IMR-90 (cell line): ENCODE measurements at regions not wholly inside any gene's neighbourhood (a gene's known extent, or its start where the extent isn't known, plus 50 kb on each side); places are given as distances from the start of the nearest gene placed in this dataset.

Experiments
- ATAC-seq: fragments of 200-7000 bp; cut with Tn5 transposase; 2 replicates; pipeline ENCODE4 v1.9.1; 2020; ENCODE audit warnings: low read depth, mild to moderate bottlenecking, moderate library complexity
- BruUV-seq: library from RNA; stranded (reverse); fragments of 400-500 nt; replicated peaks from 2 replicates; lab custom pipeline; 2021; lab: Mats Ljungman, UMichigan
- CTCF ChIA-PET: fragments of 300-600 bp; formaldehyde crosslinking; extraction: SDS; loops from one replicate; lab custom pipeline; 2021; ENCODE audit warnings: antibody characterized with exemption; lab: Yijun Ruan, JAX
- POLR2A ChIA-PET: fragments of 300-600 bp; sonication (Branson Sonifier 250); formaldehyde crosslinking; loops from one replicate; lab custom pipeline; 2022; ENCODE audit warnings: antibody characterized with exemption; ENCODE audit not compliant: unreplicated experiment; lab: Charles Lee
- DNase-seq: peaks from one replicate; pipeline ENCODE4 v3.0.0; 2013
- H2AFZ ChIP-seq: replicated peaks from 2 replicates; pipeline ENCODE3; 2013; ENCODE audit warnings: low read length, mild to moderate bottlenecking; ENCODE audit not compliant: poor library complexity
- H2AK5ac ChIP-seq: 2 replicates; pipeline ENCODE4 v1.6.1; 2013; ENCODE audit warnings: low read depth, low read length, inconsistent platforms
- H2AK9ac ChIP-seq: replicated peaks from 2 replicates; pipeline ENCODE3; 2013; ENCODE audit warnings: mild to moderate bottlenecking, low read depth, low read length, moderate library complexity; ENCODE audit not compliant: poor library complexity
- H2BK120ac ChIP-seq: 2 replicates; pipeline ENCODE4 v1.6.1; 2013; ENCODE audit warnings: low read depth, low read length, inconsistent platforms
- H2BK15ac ChIP-seq: 3 replicates; pipeline ENCODE4 v1.6.1; 2013; ENCODE audit warnings: low read depth, low read length, inconsistent platforms
- H2BK20ac ChIP-seq: 2 replicates; pipeline ENCODE4 v1.6.1; 2013; ENCODE audit warnings: low read depth, mild to moderate bottlenecking, inconsistent platforms, low read length, moderate library complexity
- H2BK5ac ChIP-seq: 2 replicates; pipeline ENCODE4 v1.6.1; 2013; ENCODE audit warnings: mild to moderate bottlenecking, low read depth, low read length, inconsistent platforms; ENCODE audit not compliant: poor library complexity, severe bottlenecking
- H3K14ac ChIP-seq: replicated peaks from 2 replicates; pipeline ENCODE4 v1.6.1; 2013; ENCODE audit warnings: low read depth, low read length, inconsistent platforms
- H3K18ac ChIP-seq: 2 replicates; pipeline ENCODE4 v1.6.1; 2013; ENCODE audit warnings: low read depth, low read length, control low read depth
- H3K23ac ChIP-seq: 2 replicates; pipeline ENCODE4 v1.6.1; 2013; ENCODE audit warnings: low read depth, low read length, inconsistent platforms
- H3K27ac ChIP-seq: 2 replicates; pipeline ENCODE4 v1.5.1; 2013; ENCODE audit warnings: mild to moderate bottlenecking, control low read depth, low read length; ENCODE audit not compliant: insufficient read depth
- H3K27me3 ChIP-seq: 2 replicates; pipeline ENCODE4 v1.6.1; 2013; ENCODE audit warnings: low read length; ENCODE audit not compliant: control insufficient read depth, insufficient read depth
- H3K36me3 ChIP-seq: 2 replicates; pipeline ENCODE4 v1.6.1; 2013; ENCODE audit warnings: low read length, mixed read lengths; ENCODE audit not compliant: control insufficient read depth, insufficient read depth
- H3K4ac ChIP-seq: 2 replicates; pipeline ENCODE4 v1.6.1; 2013; ENCODE audit warnings: low read depth, low read length, inconsistent platforms
- H3K4me1 ChIP-seq: 2 replicates; pipeline ENCODE4 v1.6.1; 2013; ENCODE audit warnings: low read length, mixed read lengths; ENCODE audit not compliant: control insufficient read depth, insufficient read depth
- H3K4me2 ChIP-seq: 2 replicates; pipeline ENCODE4 v1.6.1; 2013; ENCODE audit warnings: low read depth, mild to moderate bottlenecking, control low read depth, low read length, moderate library complexity
- H3K4me3 ChIP-seq: 2 replicates; pipeline ENCODE4 v1.5.1; 2013; ENCODE audit warnings: low read depth, mild to moderate bottlenecking, control low read depth, low read length, moderate library complexity; ENCODE audit not compliant: insufficient read depth
- H3K56ac ChIP-seq: 2 replicates; pipeline ENCODE4 v1.6.1; 2013; ENCODE audit warnings: low read length, inconsistent platforms; ENCODE audit not compliant: insufficient read depth; ENCODE audit errors: extremely low read depth
- H3K79me1 ChIP-seq, 2 experiments: 2 replicates each; pipeline ENCODE4 v1.6.1; 2013; ENCODE audit warnings: low read length in 2 of 2, inconsistent platforms in 1 of 2, low read depth in 1 of 2
- H3K9ac ChIP-seq: 2 replicates; pipeline ENCODE4 v1.6.1; 2013; ENCODE audit warnings: low read depth, low read length, control low read depth
- H3K9me1 ChIP-seq: 2 replicates; pipeline ENCODE4 v1.6.1; 2013; ENCODE audit warnings: low read length, inconsistent platforms; ENCODE audit not compliant: insufficient read depth
- H3K9me3 ChIP-seq: 2 replicates; pipeline ENCODE4 v1.6.1; 2013; ENCODE audit warnings: low read length; ENCODE audit not compliant: control insufficient read depth, insufficient read depth
- H4K20me1 ChIP-seq: 2 replicates; pipeline ENCODE4 v1.6.1; 2013; ENCODE audit warnings: low read length, inconsistent platforms; ENCODE audit not compliant: insufficient read depth
- H4K5ac ChIP-seq: 2 replicates; pipeline ENCODE4 v1.6.1; 2013; ENCODE audit warnings: mild to moderate bottlenecking, low read depth, low read length, control low read depth
- H4K8ac ChIP-seq, 2 experiments: 2 replicates each; pipeline ENCODE4 v1.6.1; 2013; ENCODE audit warnings: low read depth in 2 of 2, low read length in 2 of 2, control low read depth in 1 of 2, inconsistent platforms in 1 of 2
- H4K91ac ChIP-seq: 2 replicates; pipeline ENCODE4 v1.6.1; 2013; ENCODE audit warnings: low read depth, low read length, inconsistent platforms; ENCODE audit not compliant: insufficient read depth
- BHLHE40 ChIP-seq: fragments of 150-350 bp; IDR thresholded peaks from 2 replicates; pipeline ENCODE4 v1.6.1; 2016; ENCODE audit warnings: mild to moderate bottlenecking, low read depth, low read length
- CEBPB ChIP-seq: IDR thresholded peaks from 2 replicates; pipeline ENCODE4 v1.6.1; 2012; ENCODE audit warnings: low read depth, low read length, improper control_type of control experiment
- CHD1 ChIP-seq: IDR thresholded peaks from 2 replicates; pipeline ENCODE4 v1.6.1; 2012; ENCODE audit warnings: low read depth, low read length, improper control_type of control experiment
- ELK1 ChIP-seq: fragments of 150-350 bp; IDR thresholded peaks from 2 replicates; pipeline ENCODE4 v1.6.1; 2016; ENCODE audit warnings: low read depth, mild to moderate bottlenecking, low read length, moderate library complexity, borderline replicate concordance
- FOS ChIP-seq: fragments of 150-350 bp; IDR thresholded peaks from 2 replicates; pipeline ENCODE4 v1.6.1; 2016; ENCODE audit warnings: low read depth, low read length
- MAZ ChIP-seq: IDR thresholded peaks from 2 replicates; pipeline ENCODE4 v1.6.1; 2012; ENCODE audit warnings: low read depth, mild to moderate bottlenecking, low read length, improper control_type of control experiment, moderate library complexity, borderline replicate concordance
- MXI1 ChIP-seq: IDR thresholded peaks from 2 replicates; pipeline ENCODE4 v1.6.1; 2012; ENCODE audit warnings: low read depth, mild to moderate bottlenecking, low read length, moderate library complexity, borderline replicate concordance
- NFE2L2 ChIP-seq: fragments of 150-350 bp; IDR thresholded peaks from 2 replicates; pipeline ENCODE4 v1.6.1; 2016; ENCODE audit warnings: low read depth, mild to moderate bottlenecking, low read length
- POLR2A ChIP-seq: IDR thresholded peaks from 2 replicates; pipeline ENCODE4 v1.6.1; 2012; ENCODE audit warnings: mild to moderate bottlenecking, low read depth, low read length
- RCOR1 ChIP-seq: IDR thresholded peaks from 2 replicates; pipeline ENCODE4 v1.6.1; 2012; ENCODE audit warnings: mild to moderate bottlenecking, low read length, improper control_type of control experiment; ENCODE audit not compliant: insufficient replicate concordance
- WGBS, 2 experiments: methylation state at CpG; one replicate each; pipeline versions ENCODE4 v1.1.5 to v1.1.7; 2013; ENCODE audit warnings: missing lambda C conversion rate in 2 of 2; ENCODE audit not compliant: insufficient read length in 1 of 2; ENCODE audit errors: extremely low coverage in 2 of 2; 5-methylcytosine and 5-hydroxymethylcytosine counted together
- dilution Hi-C: fragments of 300-500 bp; cut with HindIII; formaldehyde crosslinking; loops from one replicate; pipeline ENCODE4 v1.14.3; 2018; ENCODE audit warnings: low sequenced_read_pairs; ENCODE audit not compliant: unreplicated experiment
- in situ Hi-C: fragments of 300-500 bp; cut with MboI; formaldehyde crosslinking; loops from 3 replicates; pipeline ENCODE4 v1.14.3; 2019; ENCODE audit warnings: low sequenced_read_pairs, inconsistent platforms, mixed read lengths
- intact Hi-C: fragments of 100-400 bp; cut with micrococcal nuclease; formaldehyde crosslinking; loops from 2 replicates; pipeline ENCODE4 v1.10.0; 2022

GRCh38 chr10:29756451-29756850 lies 121.7 kb upstream of the SVIL start:
- Histone ChIP-seq H3K4ac (no peak overlapping the region), H3K27ac (no peak overlapping the region), H3K56ac (no peak overlapping the region), H3K14ac (no peak overlapping the region), H3K18ac (no peak overlapping the region), H3K9me3 (no peaks in the 10 kb centered on the region), H2BK120ac (no peak overlapping the region), H2BK20ac (no peak overlapping the region), H3K79me1 (no peaks in the 10 kb centered on the region), H3K4me3 (no peak overlapping the region), H3K4me1 (peaks cover 8% of the 10 kb centered on the region), H3K23ac (no peak overlapping the region), H4K5ac (no peak overlapping the region), H3K27me3 (no peaks in the 10 kb centered on the region; the same call in 1 of the 2 replicates), H2AK5ac (no peak overlapping the region), H4K20me1 (no peaks in the 10 kb centered on the region), H4K8ac (no peak overlapping the region), H2BK15ac (0 out of 3 replicates have a peak overlapping the region, but pooled peaks have one; percentile 13), H2BK5ac (no peak overlapping the region), H2AK9ac (no peak overlapping the region), H3K9me1 (peaks cover 4% of the 10 kb centered on the region; the same call in 1 of the 2 replicates), H3K4me2 (no peak overlapping the region), H3K36me3 (no peaks in the 10 kb centered on the region), H2AFZ (no peak overlapping the region), H3K9ac (no peak overlapping the region), H4K91ac (no peak overlapping the region)
- dilution Hi-C loops = no loop called here
- WGBS, 2 experiments = 100% methylated on average over 1 of the region's 3 CpGs; no CpG with 5 or more reads in 1 of the 2 experiments
- ChIA-PET POLR2A (no interaction called here), CTCF (no interaction called here)
- DNase-seq = no peak
- in situ Hi-C loops = no loop called here
- no TSS peak for BruUV-seq
- TF ChIP-seq POLR2A = no peak
- TF ChIP-seq CHD1 = no peak
- no peak for TF ChIP-seq MXI1
- no peak for TF ChIP-seq CEBPB
- TF ChIP-seq BHLHE40 = no peak
- no peak for TF ChIP-seq NFE2L2
- TF ChIP-seq ELK1 = no peak
- no peak for TF ChIP-seq MAZ
- no peak for TF ChIP-seq FOS
- TF ChIP-seq RCOR1 = no peak
- intact Hi-C loops = no loop called here
- ATAC-seq = no peak
